D721Med (cell line): ENCODE measurements at regions not wholly inside any gene's neighbourhood (a gene's known extent, or its start where the extent isn't known, plus 50 kb on each side); places are given as distances from the start of the nearest gene placed in this dataset.

Source experiments
- DNase-seq: peaks from one replicate; pipeline ENCODE4 v3.0.0; 2011; ENCODE audit warnings: low spot score; ENCODE audit not compliant: insufficient read length
- FAIRE-seq: peaks from 2 replicates; lab custom pipeline; 2011; peaks lifted over from hg19 to GRCh38; lab: Jason Lieb, UNC
- TF ChIP-seq, protein P1 (sequence below): IDR thresholded peaks from 2 replicates; pipeline ENCODE4 v1.5.1; 2012; ENCODE audit warnings: mild to moderate bottlenecking, control low read depth; ENCODE audit not compliant: insufficient read depth; ENCODE audit errors: missing control alignments

DNA sequence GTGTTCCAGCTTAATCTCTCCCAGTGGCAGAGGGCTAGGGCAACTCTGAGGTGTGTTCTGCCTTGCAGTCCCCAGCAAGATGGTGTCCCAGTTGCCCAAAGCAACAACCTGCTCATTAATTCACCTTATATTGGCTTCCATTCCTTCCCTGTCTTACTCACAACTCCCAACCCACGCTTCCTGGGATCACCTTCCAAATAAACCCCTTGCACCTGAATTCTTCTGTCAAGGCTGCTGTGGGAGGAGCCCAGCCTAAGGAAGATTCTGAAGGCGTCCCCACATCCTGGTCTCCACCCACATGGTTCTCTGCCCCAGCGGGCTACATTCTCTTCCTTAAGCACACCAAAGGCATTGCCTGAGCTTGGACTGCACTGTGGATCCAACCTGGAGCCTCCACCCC, 116.6 kb upstream of the MAFB start:
- DNase-seq: no peak
- TF ChIP-seq, protein P1, sequence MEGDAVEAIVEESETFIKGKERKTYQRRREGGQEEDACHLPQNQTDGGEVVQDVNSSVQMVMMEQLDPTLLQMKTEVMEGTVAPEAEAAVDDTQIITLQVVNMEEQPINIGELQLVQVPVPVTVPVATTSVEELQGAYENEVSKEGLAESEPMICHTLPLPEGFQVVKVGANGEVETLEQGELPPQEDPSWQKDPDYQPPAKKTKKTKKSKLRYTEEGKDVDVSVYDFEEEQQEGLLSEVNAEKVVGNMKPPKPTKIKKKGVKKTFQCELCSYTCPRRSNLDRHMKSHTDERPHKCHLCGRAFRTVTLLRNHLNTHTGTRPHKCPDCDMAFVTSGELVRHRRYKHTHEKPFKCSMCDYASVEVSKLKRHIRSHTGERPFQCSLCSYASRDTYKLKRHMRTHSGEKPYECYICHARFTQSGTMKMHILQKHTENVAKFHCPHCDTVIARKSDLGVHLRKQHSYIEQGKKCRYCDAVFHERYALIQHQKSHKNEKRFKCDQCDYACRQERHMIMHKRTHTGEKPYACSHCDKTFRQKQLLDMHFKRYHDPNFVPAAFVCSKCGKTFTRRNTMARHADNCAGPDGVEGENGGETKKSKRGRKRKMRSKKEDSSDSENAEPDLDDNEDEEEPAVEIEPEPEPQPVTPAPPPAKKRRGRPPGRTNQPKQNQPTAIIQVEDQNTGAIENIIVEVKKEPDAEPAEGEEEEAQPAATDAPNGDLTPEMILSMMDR: no peak
- no peak for FAIRE-seq

DNA sequence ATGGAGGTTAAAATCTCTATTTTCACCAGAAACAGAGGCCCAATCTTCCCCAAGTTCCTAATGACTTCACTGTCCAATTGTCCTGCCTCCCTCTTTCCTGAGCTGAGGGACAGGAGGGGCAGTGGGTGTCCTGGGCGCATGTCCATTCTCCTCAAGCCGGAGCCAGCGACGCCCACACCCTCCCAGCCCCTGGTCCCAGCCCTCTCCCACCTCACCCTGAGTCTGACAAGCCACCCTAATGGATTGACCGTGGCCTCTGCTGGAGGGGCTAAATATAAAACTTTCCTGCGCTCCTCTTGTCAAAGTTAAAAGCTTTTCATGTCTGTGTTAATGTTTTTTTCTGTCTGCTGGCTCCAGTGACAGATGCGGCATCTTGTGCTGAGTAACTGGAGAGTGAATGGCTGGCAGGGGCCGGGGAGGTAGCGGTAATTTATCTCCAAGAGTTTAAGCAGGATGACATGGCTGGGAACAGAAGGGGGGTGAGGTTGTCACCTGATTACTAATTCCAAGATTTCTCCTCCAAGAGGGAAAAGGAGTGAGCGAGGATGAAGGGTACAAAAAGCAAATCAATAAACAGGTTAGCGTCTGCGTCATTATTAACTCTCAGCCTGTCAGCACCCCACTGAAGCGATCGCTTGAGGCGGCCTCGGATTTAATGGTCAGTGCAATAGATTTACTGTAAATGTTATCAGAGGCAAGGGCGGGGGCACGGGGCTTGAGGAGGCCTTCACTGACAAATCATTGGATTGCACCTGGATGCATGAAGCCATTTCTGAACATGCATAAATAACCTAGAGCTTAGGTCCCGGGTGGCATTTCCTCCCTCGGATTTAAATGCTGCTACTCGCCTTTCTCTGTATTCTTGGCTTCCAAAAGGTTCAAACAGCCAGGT, 118.1 kb upstream of the MAFB start:
- DNase-seq (no peak), FAIRE-seq (no peak)
- TF ChIP-seq, protein P1: no peak

DNA sequence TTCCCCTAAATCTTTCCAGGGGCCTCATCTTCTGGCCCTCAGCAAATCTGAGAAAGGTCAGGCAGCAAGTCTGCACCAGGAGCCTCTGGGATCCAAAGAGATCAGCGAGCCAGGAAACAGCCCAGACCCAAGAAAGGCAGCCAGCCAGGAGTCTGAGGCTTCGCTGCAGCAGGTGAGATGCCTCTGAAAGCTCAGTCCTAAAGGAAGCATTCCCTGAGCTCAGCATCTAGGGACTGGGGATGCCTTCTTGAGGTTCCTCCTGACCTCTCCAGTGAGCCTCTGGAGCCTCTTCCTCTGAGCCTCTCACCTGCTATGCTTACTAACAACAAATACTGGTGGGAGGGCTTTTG, 118.8 kb upstream of the MAFB start:
- no peak for DNase-seq
- TF ChIP-seq, protein P1: no peak
- FAIRE-seq: no peak

DNA sequence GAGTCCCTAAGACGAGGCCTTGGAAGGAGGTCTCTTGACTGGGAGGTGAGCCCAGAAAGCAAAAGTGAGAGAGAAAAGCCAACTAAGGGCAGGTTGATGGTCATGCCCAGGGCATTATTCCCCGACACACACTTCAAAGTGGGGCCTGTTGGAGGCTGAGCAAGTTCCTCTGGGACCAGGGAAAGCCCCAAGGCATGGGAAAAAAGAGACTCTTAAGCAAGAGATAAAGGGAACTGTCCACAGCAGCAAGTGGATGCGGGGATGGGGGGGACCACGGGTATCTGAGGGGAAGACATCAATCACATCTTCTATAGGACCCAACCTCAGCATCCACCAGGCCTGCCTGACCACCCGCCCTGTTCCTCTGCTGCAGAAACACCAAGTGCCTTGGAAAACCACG, 119.9 kb upstream of the MAFB start:
- TF ChIP-seq, protein P1: no peak
- FAIRE-seq: no peak
- DNase-seq: no peak

DNA sequence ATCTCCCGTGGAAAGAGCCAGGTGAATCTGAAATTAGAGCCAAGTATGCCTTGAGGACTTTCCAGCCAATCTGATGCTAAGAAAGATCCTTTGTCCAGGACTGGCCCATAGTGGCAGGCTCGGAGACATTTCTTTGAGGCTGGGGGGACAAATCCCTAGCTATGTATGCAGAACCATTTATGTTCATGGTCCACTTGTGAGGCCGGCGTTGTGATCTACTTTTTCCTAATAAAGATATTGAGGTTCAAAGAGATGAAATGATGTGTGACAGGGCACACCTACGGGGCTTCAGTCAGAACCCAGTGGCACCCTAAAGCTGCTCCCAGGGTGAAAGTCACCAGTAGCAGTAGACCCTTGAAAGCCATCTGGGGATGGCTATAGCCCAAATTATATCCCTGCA, 120.3 kb upstream of the MAFB start:
- FAIRE-seq (no peak), DNase-seq (no peak)
- TF ChIP-seq, protein P1: no peak

DNA sequence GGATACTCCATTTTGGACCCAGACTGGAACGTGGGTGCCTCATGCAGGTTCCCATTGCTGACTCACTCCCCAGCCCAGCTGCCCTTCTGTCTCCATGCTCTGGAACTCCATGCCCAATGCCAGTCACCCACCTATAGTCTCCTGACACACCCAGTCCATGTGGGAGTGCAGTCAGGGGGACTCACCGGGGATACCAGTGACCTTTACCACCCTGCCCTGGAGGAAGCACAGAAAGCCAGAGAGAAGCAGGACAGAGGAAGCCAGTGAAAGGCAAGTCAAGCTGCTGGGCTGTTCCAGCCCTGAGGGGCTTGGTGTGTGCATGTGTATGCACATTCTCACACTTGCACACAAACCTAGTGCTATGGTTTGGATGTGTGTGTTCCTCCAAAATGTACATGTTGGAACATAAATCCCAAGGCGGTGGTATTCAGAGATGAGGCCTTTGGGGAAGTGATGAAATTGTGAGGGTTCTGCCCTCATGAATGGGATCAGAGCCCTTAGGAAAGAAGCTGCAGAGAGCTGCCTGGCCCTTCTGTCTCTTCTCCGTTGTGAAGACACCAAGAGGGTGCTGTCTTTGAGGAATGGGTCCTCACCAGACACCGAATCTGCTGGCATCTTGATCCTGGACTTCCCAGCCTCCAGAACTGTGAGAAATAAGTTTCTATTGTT, 121.4 kb upstream of the MAFB start:
- FAIRE-seq (no peak), DNase-seq (no peak)
- TF ChIP-seq, protein P1: no peak

DNA sequence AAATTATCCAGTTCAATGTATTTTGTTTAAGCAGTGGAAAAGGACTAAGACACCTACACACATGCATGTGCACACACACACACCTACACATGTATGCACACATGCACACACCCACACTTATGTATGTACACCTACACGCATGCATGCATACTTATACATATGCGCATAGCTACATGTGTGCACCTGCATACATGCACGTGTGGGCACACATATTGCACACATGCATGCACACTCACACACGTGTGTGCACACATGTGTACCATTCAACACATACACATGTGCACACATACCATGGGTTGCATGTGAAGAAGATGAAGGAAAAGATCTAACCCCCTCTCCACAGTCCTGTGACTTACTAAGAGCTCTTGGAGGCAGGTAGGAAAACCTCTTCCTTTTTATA, 122.0 kb upstream of the MAFB start:
- DNase-seq: no peak
- TF ChIP-seq, protein P1: no peak
- no peak for FAIRE-seq
